GM21367 (cell line): ENCODE measurements at regions not wholly inside any gene's neighbourhood (a gene's known extent, or its start where the extent isn't known, plus 50 kb on each side); places are given as distances from the start of the nearest gene placed in this dataset.
A peak's percentile ranks its signal among the peaks of the same experiment; 100 is the strongest.
"Not testable (repeated sequence)": the region's sequence is repeated elsewhere in the genome, so short reads cannot be mapped to it uniquely, and the experiment has no call there.

ENCODE experiments used
- ATAC-seq: cut with Tn5 transposase; IDR thresholded peaks from one replicate; pipeline ENCODE4 v1.9.1; 2021; ENCODE audit not compliant: unreplicated experiment

- ATAC-seq, result no peak
Measured at GRCh38 chr11:112612250-112612849, 348.9 kb upstream of the NCAM1 start.

GRCh38 chr11:112613051-112613972 lies 347.9 kb upstream of the NCAM1 start:
- ATAC-seq, result no peak

- no peak for ATAC-seq
Measured at GRCh38 chr11:112614605-112615004, 346.6 kb upstream of the NCAM1 start.

- ATAC-seq, result no peak
Measured at GRCh38 chr11:112615238-112615637, 346.0 kb upstream of the NCAM1 start.

- ATAC-seq, result no peak
Measured at GRCh38 chr11:112615891-112616290, 345.3 kb upstream of the NCAM1 start.

GRCh38 chr11:112616327-112617097 lies 344.7 kb upstream of the NCAM1 start:
- no peak for ATAC-seq

GRCh38 chr11:112617098-112617425 lies 344.2 kb upstream of the NCAM1 start:
- no peak for ATAC-seq

GRCh38 chr11:112617977-112618826 lies 343.0 kb upstream of the NCAM1 start:
- ATAC-seq, result no peak

- no peak for ATAC-seq
Measured at GRCh38 chr11:112619106-112619505, 342.1 kb upstream of the NCAM1 start.

- no peak for ATAC-seq
Measured at GRCh38 chr11:112620621-112621394, 340.4 kb upstream of the NCAM1 start.

- ATAC-seq, result no peak
Measured at GRCh38 chr11:112623057-112623456, 338.2 kb upstream of the NCAM1 start.

GRCh38 chr11:112624431-112624830 lies 336.8 kb upstream of the NCAM1 start:
- no peak for ATAC-seq

- ATAC-seq, result not testable (repeated sequence)
Measured at GRCh38 chr11:112624971-112625370, 336.2 kb upstream of the NCAM1 start.

- ATAC-seq, result no peak
Measured at GRCh38 chr11:112625814-112626213, 335.4 kb upstream of the NCAM1 start.

- ATAC-seq, result no peak
Measured at GRCh38 chr11:112626731-112627130, 334.5 kb upstream of the NCAM1 start.

GRCh38 chr11:112627588-112628045 lies 333.6 kb upstream of the NCAM1 start:
- peak; percentile 57 for ATAC-seq

GRCh38 chr11:112628676-112629075 lies 332.5 kb upstream of the NCAM1 start:
- ATAC-seq, result no peak

- ATAC-seq, result no peak
Measured at GRCh38 chr11:112630496-112630895, 330.7 kb upstream of the NCAM1 start.

GRCh38 chr11:112631333-112631732 lies 329.9 kb upstream of the NCAM1 start:
- no peak for ATAC-seq
